H1 (cell line): ENCODE measurements at regions not wholly inside any gene's neighbourhood (a gene's known extent, or its start where the extent isn't known, plus 50 kb on each side); places are given as distances from the start of the nearest gene placed in this dataset.

Source experiments
- CTCF ChIA-PET: fragments of 300-600 bp; sonication (Branson Sonifier 250); formaldehyde crosslinking; loops from one replicate; lab custom pipeline; 2021; ENCODE audit not compliant: partially characterized antibody; lab: Charles Lee
- POLR2A ChIA-PET: fragments of 300-600 bp; sonication (Branson Sonifier 250); formaldehyde crosslinking; loops from one replicate; lab custom pipeline; 2021; ENCODE audit warnings: inconsistent platforms; ENCODE audit not compliant: partially characterized antibody; lab: Charles Lee
- DNase-seq, 2 experiments: peaks; one replicate each; pipeline versions ENCODE4 v3.0.0 to v3.0.0-alpha.2; 2010 to 2022; ENCODE audit warnings: low spot score in 2 of 2, low read depth in 1 of 2, mixed read lengths in 1 of 2
- FAIRE-seq: peaks from 2 replicates; lab custom pipeline; 2011; peaks lifted over from hg19 to GRCh38; lab: Jason Lieb, UNC
- H2AFZ ChIP-seq: 2 replicates; pipeline ENCODE4 v1.8.1; 2012; ENCODE audit warnings: low read length, inconsistent platforms
- H2AK5ac ChIP-seq: 2 replicates; pipeline ENCODE4 v1.6.1; 2013; ENCODE audit warnings: low read depth, low read length
- H2BK120ac ChIP-seq: replicated peaks from 2 replicates; pipeline ENCODE3; 2013; ENCODE audit warnings: low read depth, low read length, inconsistent platforms
- H2BK12ac ChIP-seq: 2 replicates; pipeline ENCODE4 v1.6.1; 2013; ENCODE audit warnings: low read depth, low read length
- H2BK15ac ChIP-seq: 2 replicates; pipeline ENCODE4 v1.6.1; 2013; ENCODE audit warnings: low read length
- H2BK20ac ChIP-seq: 2 replicates; pipeline ENCODE4 v1.6.1; 2013; ENCODE audit warnings: low read length
- H2BK5ac ChIP-seq: 2 replicates; pipeline ENCODE4 v1.6.1; 2013; ENCODE audit warnings: low read depth, low read length
- H3K14ac ChIP-seq: 2 replicates; pipeline ENCODE4 v1.6.1; 2013; ENCODE audit warnings: inconsistent platforms; ENCODE audit not compliant: insufficient read length
- H3K18ac ChIP-seq: 2 replicates; pipeline ENCODE4 v1.6.1; 2013; ENCODE audit warnings: low read length; ENCODE audit errors: extremely low read depth
- H3K23ac ChIP-seq: 2 replicates; pipeline ENCODE4 v1.6.1; 2013; ENCODE audit warnings: inconsistent platforms; ENCODE audit not compliant: insufficient read length
- H3K23me2 ChIP-seq: 2 replicates; pipeline ENCODE4 v1.6.1; 2013; ENCODE audit warnings: low read depth, low read length
- H3K27ac ChIP-seq: 2 replicates; pipeline ENCODE4 v1.6.1; 2011; ENCODE audit warnings: low read depth, low read length, inconsistent platforms
- H3K27me3 ChIP-seq, 4 experiments: replicated peaks in 1 of 4; 1 replicate in 1 of 4; 2 replicates in 3 of 4; pipeline versions ENCODE4 v1.6.1 to v1.8.1; 2011 to 2013; ENCODE audit warnings: low read length in 3 of 4, mild to moderate bottlenecking in 3 of 4, inconsistent platforms in 2 of 4, mixed read lengths in 2 of 4, moderate library complexity in 1 of 4; ENCODE audit not compliant: control insufficient read depth in 3 of 4, insufficient read depth in 3 of 4; ENCODE audit errors: extremely low read depth in 1 of 4
- H3K36me3 ChIP-seq, 4 experiments: 2 replicates each; pipeline versions ENCODE4 v1.6.1 to v1.8.1; 2011 to 2013; ENCODE audit warnings: mild to moderate bottlenecking in 4 of 4, low read length in 3 of 4, moderate library complexity in 2 of 4, control low read depth in 1 of 4, inconsistent platforms in 1 of 4; ENCODE audit not compliant: insufficient read depth in 4 of 4, control insufficient read depth in 2 of 4
- H3K4ac ChIP-seq: replicated peaks from 2 replicates; pipeline ENCODE3; 2013; ENCODE audit warnings: low read length, low read depth, mixed read lengths, inconsistent platforms; ENCODE audit not compliant: insufficient read length
- H3K4me1 ChIP-seq, 4 experiments: replicated peaks in 1 of 4; 1 replicate in 1 of 4; 2 replicates in 3 of 4; pipeline versions ENCODE4 v1.6.1 to v1.8.1; 2011 to 2013; ENCODE audit warnings: low read length in 3 of 4, inconsistent platforms in 2 of 4, mixed read lengths in 1 of 4; ENCODE audit not compliant: insufficient read depth in 4 of 4, control insufficient read depth in 3 of 4
- H3K4me2 ChIP-seq, 2 experiments: 2 replicates each; pipeline versions ENCODE4 v1.6.1 to v1.8.1; 2011 to 2013; ENCODE audit warnings: low read depth in 2 of 2, low read length in 2 of 2, control low read depth in 1 of 2, inconsistent platforms in 1 of 2, mild to moderate bottlenecking in 1 of 2; ENCODE audit not compliant: insufficient read depth in 1 of 2
- H3K4me3 ChIP-seq, 4 experiments: fragments of 200-600, 300-600 bp in 1 of 4; sonication (generic), shearing (Covaris generic), sonication (Bioruptor Twin) in 1 of 4; 2 replicates each; pipeline versions ENCODE4 v1.5.1 to v1.8.1; 2011 to 2016; ENCODE audit warnings: low read length in 4 of 4, low read depth in 3 of 4, control low read depth in 2 of 4, inconsistent platforms in 2 of 4, mild to moderate bottlenecking in 2 of 4, mixed read lengths in 1 of 4, moderate library complexity in 1 of 4; ENCODE audit not compliant: insufficient read depth in 2 of 4; ENCODE audit errors: extremely low read depth in 1 of 4
- H3K56ac ChIP-seq: replicated peaks from 2 replicates; pipeline ENCODE3; 2013; ENCODE audit warnings: low read depth, mild to moderate bottlenecking, mixed read lengths, low read length, inconsistent platforms; ENCODE audit not compliant: insufficient read length
- H3K79me1 ChIP-seq: 2 replicates; pipeline ENCODE4 v1.6.1; 2013; ENCODE audit warnings: low read depth, low read length, control low read depth
- H3K79me2 ChIP-seq, 2 experiments: 2 replicates each; pipeline versions ENCODE4 v1.6.1 to v1.8.1; 2012 to 2013; ENCODE audit warnings: low read length in 2 of 2, mild to moderate bottlenecking in 2 of 2, inconsistent platforms in 1 of 2; ENCODE audit not compliant: insufficient read depth in 2 of 2, control insufficient read depth in 1 of 2
- H3K9ac ChIP-seq, 4 experiments: replicated peaks in 1 of 4; 1 replicate in 1 of 4; 2 replicates in 3 of 4; pipeline versions ENCODE4 v1.6.1 to v1.8.1; 2011 to 2013; ENCODE audit warnings: low read depth in 3 of 4, low read length in 3 of 4, control low read depth in 2 of 4, mild to moderate bottlenecking in 2 of 4, moderate library complexity in 2 of 4, inconsistent platforms in 1 of 4; ENCODE audit errors: extremely low read depth in 1 of 4
- H3K9me3 ChIP-seq, 2 experiments: 2 replicates each; pipeline versions ENCODE4 v1.6.1 to v1.8.1; 2012 to 2013; ENCODE audit warnings: mild to moderate bottlenecking in 2 of 2, moderate library complexity in 2 of 2, control low read depth in 1 of 2, inconsistent platforms in 1 of 2, low read depth in 1 of 2, low read length in 1 of 2, mixed read lengths in 1 of 2; ENCODE audit not compliant: insufficient read depth in 2 of 2
- H4K20me1 ChIP-seq, 2 experiments: replicated peaks in 1 of 2; 2 replicates each; pipeline versions ENCODE3 to v1.8.1; 2011 to 2013; ENCODE audit warnings: inconsistent platforms in 2 of 2, low read length in 2 of 2, mild to moderate bottlenecking in 1 of 2; ENCODE audit not compliant: insufficient read depth in 2 of 2, control insufficient read depth in 1 of 2
- H4K5ac ChIP-seq: 2 replicates; pipeline ENCODE4 v1.6.1; 2013; ENCODE audit warnings: low read length, low read depth, mixed read lengths, inconsistent platforms; ENCODE audit not compliant: insufficient read length
- H4K8ac ChIP-seq: 2 replicates; pipeline ENCODE4 v1.8.0; 2013; ENCODE audit warnings: mild to moderate bottlenecking, moderate library complexity, low read length, inconsistent platforms; ENCODE audit not compliant: insufficient read depth; ENCODE audit errors: extremely low read depth
- H4K91ac ChIP-seq: replicated peaks from 2 replicates; pipeline ENCODE3; 2013; ENCODE audit warnings: low read length, mixed read lengths, inconsistent platforms; ENCODE audit not compliant: insufficient read length
- POU5F1 ChIP-seq: IDR thresholded peaks from 2 replicates; pipeline ENCODE4 v1.6.1; 2011; ENCODE audit warnings: low read depth, mild to moderate bottlenecking, low read length, moderate library complexity
- WGBS, 2 experiments: shearing (Covaris generic) in 1 of 2; methylation state at CpG; one replicate each; pipeline versions ENCODE4 v1.1.6 to v1.1.7; 2013 to 2015; ENCODE audit warnings: low lambda C conversion rate in 2 of 2, mixed read lengths in 2 of 2, inconsistent platforms in 1 of 2, low coverage in 1 of 2, missing lambda C conversion rate in 1 of 2; ENCODE audit not compliant: insufficient replicate concordance in 2 of 2, insufficient coverage in 1 of 2, insufficient read length in 1 of 2; ENCODE audit errors: extremely low coverage in 1 of 2, missing lambda C conversion rate in 1 of 2; 5-methylcytosine and 5-hydroxymethylcytosine counted together

DNA sequence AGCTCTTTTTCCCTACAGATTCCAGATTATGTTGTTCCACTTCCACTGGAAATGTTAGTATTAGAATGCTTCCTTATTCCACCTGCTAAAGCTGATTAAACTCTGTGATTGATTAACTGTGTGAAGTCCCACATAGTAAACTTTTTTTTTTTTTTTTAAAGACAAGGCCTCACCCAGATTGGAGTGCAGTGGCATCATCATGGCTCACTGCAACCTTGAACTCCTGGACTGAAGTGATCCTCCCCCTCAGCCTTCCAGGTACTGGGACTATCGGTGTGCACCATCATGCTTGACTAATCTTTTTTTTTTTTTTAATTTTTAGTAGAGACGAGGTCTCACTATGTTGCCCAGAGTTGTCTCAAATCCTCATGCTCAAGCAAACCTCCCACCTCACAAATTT is 108.5 kb upstream of the RBMS1 start:
- Histone ChIP-seq H4K5ac (no peak overlapping the region), H4K8ac (no peak overlapping the region), H3K4me3 (no peak overlapping the region), H3K4me2 (no peak overlapping the region), H3K14ac (no peak overlapping the region), H3K23ac (no peak overlapping the region), H3K27me3 (no peaks in the 10 kb centered on the region), H3K79me1 (no peaks in the 10 kb centered on the region), H2AFZ (no peak overlapping the region), H2BK120ac (no peak overlapping the region), H2BK5ac (no peak overlapping the region), H2BK15ac (no peak overlapping the region), H2AK5ac (no peak overlapping the region), H3K4me1 (no peaks in the 10 kb centered on the region), H2BK20ac (no peak overlapping the region), H3K23me2 (no peaks in the 10 kb centered on the region), H3K79me2 (no peaks in the 10 kb centered on the region), H4K20me1 (no peaks in the 10 kb centered on the region), H3K56ac (no peak overlapping the region), H3K27ac (no peak overlapping the region), H3K9me3 (no peaks in the 10 kb centered on the region), H3K9ac (no peak overlapping the region), H3K36me3 (no peaks in the 10 kb centered on the region), H3K4ac (no peak overlapping the region), H3K18ac (no peak overlapping the region), H2BK12ac (no peak overlapping the region), H4K91ac (no peak overlapping the region)
- CTCF ChIA-PET: interaction anchor here (0.9 kb wide), 1 partner anchor 45 kb away, joined by 4 read pairs; no protein-coding TSS in a partner anchor
- POLR2A ChIA-PET: no interaction called here
- DNase-seq: no peak
- FAIRE-seq: no peak
- 100% methylated on average over 2 of the region's 2 CpGs; no CpG with 5 or more reads in 1 of the 2 experiments for WGBS, 2 experiments
- no peak for TF ChIP-seq POU5F1
